Adrenal gland (tissue), 9 donors: ENCODE measurements at regions not wholly inside any gene's neighbourhood (a gene's known extent, or its start where the extent isn't known, plus 50 kb on each side); places are given as distances from the start of the nearest gene placed in this dataset.

Experiments
- DNase-seq, 7 donors: peaks; one replicate each; pipeline ENCODE4 v3.0.0-alpha.2; 2019 to 2020
- H3K27ac ChIP-seq, 5 donors: fragments of 200-600 bp; sonication (generic) in 4 of 5; 1 replicate in 3 of 5; 2 replicates in 2 of 5; pipeline versions ENCODE4 v1.5.1 to v1.8.0; 2016 to 2020; ENCODE audit warnings: mild to moderate bottlenecking in 1 of 5
- H3K27me3 ChIP-seq: fragments of 200-600 bp; 2 replicates; pipeline ENCODE4 v1.8.0; 2021
- H3K36me3 ChIP-seq, 2 donors: fragments of 200-600 bp; replicated peaks in 1 of 2; 1 replicate in 1 of 2; 2 replicates in 1 of 2; pipeline versions ENCODE4 v1.5.1 to v1.8.0; 2018 to 2022
- H3K4me1 ChIP-seq, 2 donors: fragments of 200-600 bp; replicated peaks in 1 of 2; 1 replicate in 1 of 2; 2 replicates in 1 of 2; pipeline versions ENCODE4 v1.5.1 to v1.8.0; 2018 to 2021
- H3K4me3 ChIP-seq, 4 donors: fragments of 200-600 bp; sonication (generic) in 3 of 4; one replicate each; pipeline ENCODE4 v1.5.1; 2016 to 2018
- H3K9me3 ChIP-seq, 3 donors: fragments of 200-600 bp; sonication (generic) in 1 of 3; replicated peaks in 1 of 3; 1 replicate in 2 of 3; 2 replicates in 1 of 3; pipeline versions ENCODE4 v1.5.1 to v1.8.0; 2016 to 2021
- POLR2A ChIP-seq, 2 donors: fragments of 450-650 bp; IDR thresholded peaks; one replicate each; pipeline ENCODE4 v1.6.1; 2017; ENCODE audit warnings: antibody characterized with exemption in 2 of 2, mild to moderate bottlenecking in 2 of 2, moderate library complexity in 1 of 2
- WGBS, 4 donors: extraction: QIAGEN DNeasy Blood & Tissue Kit in 2 of 4; methylation state at CpG; one replicate each; pipeline versions ENCODE4 v1.1.5 to v1.1.7; 2013 to 2017; 5-methylcytosine and 5-hydroxymethylcytosine counted together
- intact Hi-C, 2 donors: fragments of 100-400 bp; cut with DNase I; formaldehyde crosslinking; loops; one replicate each; pipeline versions ENCODE4 v1.14.1 to v1.15.0; 2022 to 2023
- TF ChIP-seq, protein P1 (sequence below), 6 experiments: fragments of 450-650 bp in 4 of 6; fragments of 200-600 bp in 2 of 6; sonication (generic) in 1 of 6; IDR thresholded peaks; 1 replicate in 5 of 6; 2 replicates in 1 of 6; pipeline versions ENCODE4 v1.5.1 to v1.8.0; 2016 to 2021; ENCODE audit warnings: antibody characterized with exemption in 6 of 6, mild to moderate bottlenecking in 2 of 6, moderate library complexity in 1 of 6
- donor health status: healthy with polysubstance abuse.
- donor health status: Bipolar disorder and iron deficiency.
- donor health status: DM: yes; HTN: yes; CAD: no.
- donor health status: DM: no; HTN: no; CAD: no.
- donor health status: DM: no; HTN: no; CAD: no.

DNA sequence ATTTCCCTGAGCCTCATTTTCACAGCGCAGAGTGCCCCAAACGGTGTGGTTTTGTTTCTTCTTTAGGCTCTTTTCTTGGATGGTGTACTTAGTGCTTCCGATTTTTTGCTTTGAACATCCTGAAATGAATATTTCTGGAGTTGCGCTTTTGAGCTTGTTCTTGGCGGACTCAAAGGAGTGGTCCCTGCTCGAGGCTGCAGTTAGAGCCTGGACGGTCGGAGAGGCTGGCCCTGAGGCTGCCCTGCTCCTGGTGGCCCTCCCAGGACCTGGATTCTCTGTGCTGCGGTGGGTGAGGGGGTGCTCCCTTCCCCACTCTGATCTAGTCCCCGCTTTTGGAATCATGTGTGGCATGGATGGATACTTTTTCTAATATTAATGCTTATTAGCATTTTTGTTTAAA is 291.8 kb upstream of the IRX4 start:
- intact Hi-C loops = no loop called here
- TF ChIP-seq, protein P1, sequence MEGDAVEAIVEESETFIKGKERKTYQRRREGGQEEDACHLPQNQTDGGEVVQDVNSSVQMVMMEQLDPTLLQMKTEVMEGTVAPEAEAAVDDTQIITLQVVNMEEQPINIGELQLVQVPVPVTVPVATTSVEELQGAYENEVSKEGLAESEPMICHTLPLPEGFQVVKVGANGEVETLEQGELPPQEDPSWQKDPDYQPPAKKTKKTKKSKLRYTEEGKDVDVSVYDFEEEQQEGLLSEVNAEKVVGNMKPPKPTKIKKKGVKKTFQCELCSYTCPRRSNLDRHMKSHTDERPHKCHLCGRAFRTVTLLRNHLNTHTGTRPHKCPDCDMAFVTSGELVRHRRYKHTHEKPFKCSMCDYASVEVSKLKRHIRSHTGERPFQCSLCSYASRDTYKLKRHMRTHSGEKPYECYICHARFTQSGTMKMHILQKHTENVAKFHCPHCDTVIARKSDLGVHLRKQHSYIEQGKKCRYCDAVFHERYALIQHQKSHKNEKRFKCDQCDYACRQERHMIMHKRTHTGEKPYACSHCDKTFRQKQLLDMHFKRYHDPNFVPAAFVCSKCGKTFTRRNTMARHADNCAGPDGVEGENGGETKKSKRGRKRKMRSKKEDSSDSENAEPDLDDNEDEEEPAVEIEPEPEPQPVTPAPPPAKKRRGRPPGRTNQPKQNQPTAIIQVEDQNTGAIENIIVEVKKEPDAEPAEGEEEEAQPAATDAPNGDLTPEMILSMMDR (IDR thresholded peaks at IDR 0.05) = no peak
- no peak for DNase-seq
- Histone ChIP-seq H3K4me1 (no peaks in the 10 kb centered on the region), H3K27me3 (peaks cover 10% of the 10 kb centered on the region), H3K27ac (no peak overlapping the region), H3K4me3 (no peak overlapping the region), H3K9me3 (no peaks in the 10 kb centered on the region), H3K36me3 (no peaks in the 10 kb centered on the region)
- 71 to 80% (median 75%) methylated on average over 10 of the region's 10 CpGs for WGBS, 4 donors

DNA sequence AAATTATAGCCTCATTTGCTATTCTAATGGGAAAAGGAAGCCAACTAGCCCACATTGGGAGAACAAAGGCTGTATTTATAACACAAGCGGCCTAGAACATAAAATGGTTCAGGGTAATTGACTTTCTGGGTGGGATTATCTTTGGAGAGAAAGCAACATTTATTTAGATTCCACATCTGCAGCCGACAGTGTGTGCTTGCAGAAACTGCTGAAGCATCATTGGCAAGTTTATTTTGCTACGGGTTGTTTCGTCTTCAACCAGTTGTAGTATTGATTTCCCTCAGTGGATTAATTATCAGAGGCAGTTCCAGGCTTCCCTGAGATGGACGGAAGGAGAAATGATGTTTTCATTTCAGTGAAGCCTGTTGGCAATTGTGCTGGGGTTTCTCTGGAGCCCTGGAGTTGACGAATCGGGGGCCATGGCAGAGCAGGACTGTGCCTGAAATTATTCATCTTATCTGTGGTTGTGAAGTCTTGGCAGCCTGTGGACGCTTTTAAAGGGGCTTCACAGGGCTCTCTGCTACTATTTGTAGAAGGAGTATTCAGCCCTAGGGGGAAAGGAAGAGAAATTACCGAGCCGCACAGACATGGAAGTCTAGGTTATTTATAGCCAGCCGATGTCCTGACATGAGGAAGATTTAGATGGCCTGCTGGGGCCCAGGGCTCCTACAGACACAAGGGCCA is 290.6 kb upstream of the IRX4 start:
- Histone ChIP-seq H3K9me3 (no peaks in the 10 kb centered on the region), H3K4me3 (no peak overlapping the region)
- intact Hi-C loops = no loop called here

DNA sequence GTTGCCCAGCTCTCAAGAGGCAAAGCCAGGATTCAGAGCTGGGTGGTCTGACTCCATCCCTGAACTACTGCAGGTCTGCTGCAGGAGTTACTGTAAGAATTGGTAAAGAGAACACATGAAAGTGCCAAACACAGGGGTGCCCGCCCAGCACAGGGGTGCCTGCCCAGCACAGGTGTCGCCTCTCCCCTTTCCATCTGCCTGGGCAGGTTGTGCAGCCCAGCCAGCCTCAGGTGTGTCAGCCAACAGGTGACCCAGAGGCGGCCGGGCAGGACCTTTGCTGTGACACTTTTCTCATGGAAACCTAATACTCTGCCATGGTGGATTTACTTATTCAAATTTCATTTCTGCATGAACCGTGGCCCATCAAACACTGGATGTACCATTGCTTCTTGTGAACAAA is 289.7 kb upstream of the IRX4 start:
- TF ChIP-seq, protein P1 (IDR thresholded peaks at IDR 0.05) = no peak
- TF ChIP-seq POLR2A (IDR thresholded peaks at IDR 0.05) = no peak
- DNase-seq = no peak
- Histone ChIP-seq H3K27ac (no peak overlapping the region), H3K9me3 (no peaks in the 10 kb centered on the region), H3K4me3 (no peak overlapping the region), H3K36me3 (no peaks in the 10 kb centered on the region), H3K4me1 (no peaks in the 10 kb centered on the region), H3K27me3 (peaks cover 15% of the 10 kb centered on the region)
- 79 to 88% (median 84%) methylated on average over 1 to 5 of the region's 5 CpGs for WGBS, 4 donors
- intact Hi-C loops = no loop called here

More for the DNA sequence above, 290.6 kb upstream of the IRX4 start:
- Histone ChIP-seq H3K27ac (no peak overlapping the region), H3K27me3 (peaks cover 15% of the 10 kb centered on the region), H3K4me1 (no peaks in the 10 kb centered on the region), H3K36me3 (no peaks in the 10 kb centered on the region)
- DNase-seq = no peak
- TF ChIP-seq, protein P1 (IDR thresholded peaks at IDR 0.05) = no peak
- 25 to 36% (median 28%) methylated on average over 11 of the region's 11 CpGs for WGBS, 4 donors

DNA sequence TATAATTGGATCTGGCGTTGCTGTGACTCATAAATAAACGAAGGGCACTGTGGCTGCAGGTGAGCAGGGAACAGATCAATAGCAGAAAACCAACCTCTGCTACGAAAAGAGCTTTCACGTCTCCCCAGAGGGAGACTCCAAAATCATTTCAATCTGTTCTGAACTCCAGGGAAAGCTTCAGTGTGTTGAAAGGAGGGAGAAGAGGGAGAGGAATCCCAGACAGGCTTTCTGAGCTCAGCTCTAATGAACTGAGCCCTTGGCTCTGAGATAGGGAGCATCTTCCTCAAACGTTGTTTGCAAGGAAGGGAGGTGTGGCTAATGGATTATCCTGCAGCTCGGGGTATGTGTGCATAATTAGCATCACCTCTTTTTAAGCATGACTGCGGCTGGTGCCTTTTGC is 288.0 kb upstream of the IRX4 start:
- no peak overlapping the region for H3K4me3 ChIP-seq
- no peaks in the 10 kb centered on the region for H3K36me3 ChIP-seq
- WGBS, 4 donors = 40 to 49% (median 46%) methylated on average over 7 of the region's 7 CpGs
- TF ChIP-seq, protein P1 (IDR thresholded peaks at IDR 0.05) = no peak
- no peak for TF ChIP-seq POLR2A (IDR thresholded peaks at IDR 0.05)
- H3K4me1 ChIP-seq = no peaks in the 10 kb centered on the region
- peaks cover 15% of the 10 kb centered on the region for H3K27me3 ChIP-seq
- H3K9me3 ChIP-seq = no peaks in the 10 kb centered on the region
- DNase-seq = no peak
- intact Hi-C loops = no loop called here
- no peak overlapping the region for H3K27ac ChIP-seq
